Spinal cord (tissue), 9 donors: ENCODE measurements at regions not wholly inside any gene's neighbourhood (a gene's known extent, or its start where the extent isn't known, plus 50 kb on each side); places are given as distances from the start of the nearest gene placed in this dataset.

ENCODE experiments used
- DNase-seq, 6 donors: peaks; one replicate each; pipeline versions ENCODE4 v3.0.0 to v3.0.0-alpha.2; 2013 to 2015; ENCODE audit warnings: low spot score in 6 of 6, low read depth in 4 of 6
- H3K27ac ChIP-seq: one replicate; pipeline ENCODE4 v1.5.1; 2013; ENCODE audit warnings: low read depth, low read length, control low read depth
- H3K27me3 ChIP-seq: one replicate; pipeline ENCODE4 v1.6.1; 2013; ENCODE audit warnings: low read length; ENCODE audit not compliant: control insufficient read depth, insufficient read depth
- H3K36me3 ChIP-seq: one replicate; pipeline ENCODE4 v1.6.1; 2013; ENCODE audit warnings: low read length; ENCODE audit not compliant: control insufficient read depth, insufficient read depth
- H3K4me1 ChIP-seq: one replicate; pipeline ENCODE4 v1.6.1; 2013; ENCODE audit warnings: low read length; ENCODE audit not compliant: control insufficient read depth, insufficient read depth
- H3K4me3 ChIP-seq: one replicate; pipeline ENCODE4 v1.5.1; 2013; ENCODE audit warnings: low read depth, low read length, control low read depth
- H3K9me3 ChIP-seq: one replicate; pipeline ENCODE4 v1.6.1; 2013; ENCODE audit warnings: low read length; ENCODE audit not compliant: control insufficient read depth, insufficient read depth
- WGBS: methylation state at CpG from one replicate; pipeline ENCODE4 v1.1.5; 2013; ENCODE audit warnings: missing lambda C conversion rate; ENCODE audit not compliant: insufficient coverage; 5-methylcytosine and 5-hydroxymethylcytosine counted together
- donor health status: healthy.

DNA sequence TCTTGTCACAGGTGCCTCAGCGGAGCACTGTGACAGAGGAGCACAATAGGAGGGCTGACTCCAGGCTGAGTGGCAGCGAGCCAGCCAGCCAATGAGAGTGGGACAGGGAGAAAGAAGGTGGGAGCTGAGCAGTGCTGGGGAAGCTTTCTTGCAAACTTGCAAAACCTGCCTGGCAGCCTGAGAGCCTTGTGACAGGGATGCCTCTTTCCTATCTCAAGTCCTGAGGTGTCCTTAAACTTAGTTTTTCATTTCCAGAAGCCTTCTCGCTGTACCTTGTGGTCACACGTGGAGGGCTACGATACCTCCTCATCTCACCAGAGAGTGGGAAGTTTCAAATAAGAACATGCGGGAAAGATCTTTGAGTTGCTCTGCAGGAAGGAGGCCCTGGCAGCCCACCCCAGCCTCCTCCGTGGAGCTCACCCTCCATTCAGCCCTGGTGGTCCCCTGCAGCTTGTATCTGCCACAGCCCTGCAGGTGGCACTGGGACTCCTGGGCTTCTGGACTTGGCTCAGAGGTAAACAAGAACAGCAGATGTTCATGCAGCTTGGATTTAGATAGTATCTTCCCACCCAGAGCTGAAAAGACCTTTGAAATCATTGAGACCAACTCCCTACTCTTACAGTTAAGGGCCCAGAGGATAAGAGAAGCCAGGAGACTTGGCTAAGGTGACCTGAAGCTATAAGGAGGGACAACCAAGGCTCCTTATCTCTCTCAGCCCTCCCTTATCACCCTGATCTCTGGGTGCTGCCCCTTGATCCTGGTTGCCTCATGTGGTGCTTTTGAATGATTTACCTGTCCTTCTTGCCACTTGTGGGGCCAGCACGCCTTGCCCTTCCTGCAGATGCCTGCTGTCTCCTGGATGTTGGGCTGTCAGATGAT, 153.5 kb upstream of the MAX start:
- Histone ChIP-seq H3K9me3 (no peaks in the 10 kb centered on the region), H3K4me1 (peaks cover 2% of the 10 kb centered on the region), H3K4me3 (no peak overlapping the region), H3K36me3 (no peaks in the 10 kb centered on the region), H3K27me3 (no peaks in the 10 kb centered on the region), H3K27ac (no peak overlapping the region)
- WGBS, result 42% methylated on average over 4 of the region's 8 CpGs
- peak in 2 of 6 donors; percentile 27 to 75 for DNase-seq

DNA sequence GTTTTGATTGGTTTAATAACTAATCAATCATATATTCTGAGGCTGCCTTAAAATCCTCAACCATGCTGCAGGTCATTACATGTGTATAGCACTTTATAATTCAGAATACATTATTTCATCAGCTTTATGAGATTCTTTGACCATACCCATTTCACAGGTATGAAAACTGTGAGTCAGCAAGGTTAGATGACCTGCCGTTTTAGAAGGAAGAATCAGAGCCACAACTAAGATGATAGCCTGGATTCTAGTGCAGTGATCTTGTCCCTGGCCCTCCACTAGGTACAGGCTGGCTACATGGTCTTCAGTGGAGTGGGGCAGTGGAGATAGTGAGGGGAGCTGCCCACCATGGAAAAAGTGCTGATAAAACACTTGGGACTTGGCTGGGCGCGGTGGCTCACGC, 154.4 kb upstream of the MAX start:
- 97% methylated on average over 4 of the region's 4 CpGs for WGBS
- H3K4me1 ChIP-seq, result peaks cover 2% of the 10 kb centered on the region
- no peaks in the 10 kb centered on the region for H3K27me3 ChIP-seq

DNA sequence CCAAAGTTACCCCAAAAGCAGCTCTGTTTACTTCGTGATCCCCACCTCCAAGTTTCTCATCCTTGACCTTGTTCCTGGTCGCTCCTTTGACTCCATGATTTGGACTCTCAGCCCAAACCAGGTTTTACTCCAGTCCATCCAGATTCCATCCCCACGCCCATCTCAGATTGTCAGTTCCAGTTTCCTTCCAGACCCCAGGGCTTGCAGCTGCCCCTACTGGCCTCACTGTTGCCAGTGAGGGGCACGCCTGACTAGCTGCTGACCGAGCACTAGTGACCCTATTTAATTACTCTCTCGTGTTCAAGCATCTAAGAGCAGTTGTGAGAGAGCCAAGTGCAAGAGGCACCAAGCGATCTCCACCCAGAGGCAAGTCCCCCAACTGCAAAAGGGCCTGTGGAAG, 155.1 kb upstream of the FUT8 start:
- 79% methylated on average over 7 of the region's 7 CpGs for WGBS
- H3K36me3 ChIP-seq, result no peaks in the 10 kb centered on the region
- DNase-seq, result no peak
- no peak overlapping the region for H3K27ac ChIP-seq
- no peaks in the 10 kb centered on the region for H3K27me3 ChIP-seq
- H3K9me3 ChIP-seq, result no peaks in the 10 kb centered on the region
- peaks cover 2% of the 10 kb centered on the region for H3K4me1 ChIP-seq
- H3K4me3 ChIP-seq, result no peak overlapping the region

More for the DNA sequence above, 154.4 kb upstream of the MAX start:
- no peak for DNase-seq
- Histone ChIP-seq H3K27ac (no peak overlapping the region), H3K4me3 (no peak overlapping the region), H3K9me3 (no peaks in the 10 kb centered on the region), H3K36me3 (no peaks in the 10 kb centered on the region)

DNA sequence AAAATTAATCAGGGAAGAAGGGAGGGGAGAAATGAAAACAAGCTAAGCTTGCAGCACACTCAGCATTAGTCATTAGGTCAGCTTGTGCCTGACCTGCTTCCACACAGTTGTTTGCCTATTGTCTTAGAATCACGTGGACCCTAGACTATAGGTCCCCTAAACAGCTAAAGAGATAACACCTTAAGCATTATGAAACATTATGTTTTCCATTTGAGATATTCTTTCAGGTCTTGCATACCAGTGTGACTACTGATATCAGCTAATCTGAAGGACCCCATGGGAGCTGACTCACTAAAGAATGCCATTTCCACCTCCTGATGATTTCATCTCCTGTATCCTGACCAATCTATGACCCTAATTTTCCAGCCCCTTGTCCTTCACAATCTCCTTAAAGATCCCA, 154.1 kb upstream of the FUT8 start:
- Histone ChIP-seq H3K9me3 (no peaks in the 10 kb centered on the region), H3K4me1 (peaks cover 2% of the 10 kb centered on the region), H3K36me3 (no peaks in the 10 kb centered on the region), H3K27ac (no peak overlapping the region), H3K27me3 (no peaks in the 10 kb centered on the region), H3K4me3 (no peak overlapping the region)
- DNase-seq, result no peak
- no CpG with 5 or more reads among the region's 1 CpG for whole genome bisulfite sequencing

DNA sequence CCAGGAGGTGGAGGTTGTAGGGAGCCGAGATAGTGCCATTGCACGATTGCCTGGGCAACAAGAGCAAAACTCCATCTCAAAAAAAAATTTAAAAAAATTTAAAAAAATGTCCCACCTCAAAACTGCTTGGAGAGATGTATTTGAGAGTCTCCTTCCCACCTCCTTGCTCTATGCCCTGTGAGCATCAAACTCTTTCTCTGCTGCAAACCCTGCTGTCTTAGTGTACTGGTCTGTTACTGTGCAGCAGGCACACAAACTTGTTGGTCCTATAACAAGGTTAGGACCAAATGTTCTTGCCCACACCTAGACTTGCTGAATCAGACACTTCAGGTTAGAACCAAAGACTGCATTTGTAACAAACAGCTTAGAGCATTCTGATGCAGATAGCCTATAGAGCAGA, 153.5 kb upstream of the FUT8 start:
- no CpG with 5 or more reads among the region's 2 CpGs for WGBS
- Histone ChIP-seq H3K4me1 (peaks cover 2% of the 10 kb centered on the region), H3K4me3 (no peak overlapping the region), H3K27ac (no peak overlapping the region), H3K36me3 (no peaks in the 10 kb centered on the region), H3K9me3 (no peaks in the 10 kb centered on the region), H3K27me3 (no peaks in the 10 kb centered on the region)
- DNase-seq, result no peak

DNA sequence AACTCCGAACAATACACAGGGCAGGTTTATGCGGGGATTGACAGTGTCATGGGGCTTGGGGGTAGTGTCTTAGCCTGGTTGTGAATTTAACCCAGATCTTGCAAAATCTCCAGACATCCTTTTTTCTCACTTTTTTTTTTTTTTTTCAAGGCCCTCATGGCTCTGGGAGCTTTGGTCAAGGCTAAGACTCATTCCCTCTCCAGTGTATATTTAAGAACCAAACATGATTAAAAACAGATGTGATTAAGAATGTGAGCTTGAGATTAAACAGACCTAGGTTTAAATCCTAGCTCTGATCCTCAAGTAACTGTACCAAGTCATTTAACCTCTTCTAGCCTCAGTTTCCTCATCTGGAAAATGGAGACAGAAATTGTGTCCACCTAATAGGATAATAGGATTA, 151.7 kb upstream of the FUT8 start:
- Histone ChIP-seq H3K36me3 (no peaks in the 10 kb centered on the region), H3K27ac (no peak overlapping the region), H3K4me1 (no peaks in the 10 kb centered on the region), H3K27me3 (no peaks in the 10 kb centered on the region), H3K4me3 (no peak overlapping the region), H3K9me3 (no peaks in the 10 kb centered on the region)
- no peak for DNase-seq
- 100% methylated on average over 1 of the region's 2 CpGs for WGBS

DNA sequence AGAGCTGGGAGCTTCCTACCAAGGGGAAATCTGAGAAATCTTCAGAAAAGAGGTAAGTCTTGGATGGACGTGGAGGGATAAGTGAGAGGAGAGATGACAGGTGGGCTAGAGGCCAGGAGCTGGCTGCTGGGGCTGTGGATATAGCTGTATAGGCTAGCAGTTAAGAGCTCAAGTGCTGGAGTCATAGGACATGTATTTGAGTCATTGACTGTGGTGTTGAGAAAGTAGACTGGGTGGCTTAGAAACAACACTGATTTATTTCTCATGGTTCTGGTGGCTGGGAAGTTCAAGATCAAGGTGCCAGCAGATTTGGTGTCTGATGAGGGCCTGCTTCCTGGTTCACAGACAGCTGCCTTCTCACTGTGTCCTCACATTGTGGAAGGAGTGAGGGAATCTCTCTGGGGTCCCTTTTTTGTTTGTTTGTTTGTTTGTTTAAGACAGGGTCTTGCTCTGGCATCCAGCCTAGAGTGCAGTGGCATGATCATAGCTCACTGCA, 151.1 kb upstream of the FUT8 start:
- no peak overlapping the region for H3K27ac ChIP-seq
- H3K27me3 ChIP-seq, result no peaks in the 10 kb centered on the region
- H3K36me3 ChIP-seq, result no peaks in the 10 kb centered on the region
- WGBS, result 100% methylated on average over 1 of the region's 1 CpG
- no peaks in the 10 kb centered on the region for H3K9me3 ChIP-seq
- H3K4me3 ChIP-seq, result no peak overlapping the region
- H3K4me1 ChIP-seq, result no peaks in the 10 kb centered on the region
- DNase-seq, result no peak

DNA sequence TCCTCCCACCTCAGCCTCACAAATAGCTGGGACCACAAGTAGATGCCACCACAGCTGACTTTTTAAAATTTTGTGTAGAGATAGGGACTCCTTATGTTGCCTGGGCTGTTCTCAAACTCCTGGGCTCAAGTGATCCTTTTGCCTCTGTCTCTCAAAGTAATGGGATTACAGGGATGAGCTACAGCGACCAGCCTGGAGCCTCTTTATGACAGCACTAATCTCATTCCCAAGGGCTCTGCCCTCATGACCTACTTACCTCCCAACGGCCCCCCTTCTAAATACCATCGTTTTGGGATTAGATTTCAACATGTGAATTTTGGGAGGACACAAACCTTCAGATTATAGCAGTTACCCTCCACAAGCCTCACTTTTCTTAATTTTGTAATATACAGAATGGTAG, 150.6 kb upstream of the FUT8 start:
- Histone ChIP-seq H3K9me3 (no peaks in the 10 kb centered on the region), H3K4me3 (no peak overlapping the region), H3K4me1 (no peaks in the 10 kb centered on the region), H3K27me3 (no peaks in the 10 kb centered on the region), H3K27ac (no peak overlapping the region), H3K36me3 (no peaks in the 10 kb centered on the region)
- DNase-seq, result no peak
- no CpG with 5 or more reads among the region's 3 CpGs for WGBS

DNA sequence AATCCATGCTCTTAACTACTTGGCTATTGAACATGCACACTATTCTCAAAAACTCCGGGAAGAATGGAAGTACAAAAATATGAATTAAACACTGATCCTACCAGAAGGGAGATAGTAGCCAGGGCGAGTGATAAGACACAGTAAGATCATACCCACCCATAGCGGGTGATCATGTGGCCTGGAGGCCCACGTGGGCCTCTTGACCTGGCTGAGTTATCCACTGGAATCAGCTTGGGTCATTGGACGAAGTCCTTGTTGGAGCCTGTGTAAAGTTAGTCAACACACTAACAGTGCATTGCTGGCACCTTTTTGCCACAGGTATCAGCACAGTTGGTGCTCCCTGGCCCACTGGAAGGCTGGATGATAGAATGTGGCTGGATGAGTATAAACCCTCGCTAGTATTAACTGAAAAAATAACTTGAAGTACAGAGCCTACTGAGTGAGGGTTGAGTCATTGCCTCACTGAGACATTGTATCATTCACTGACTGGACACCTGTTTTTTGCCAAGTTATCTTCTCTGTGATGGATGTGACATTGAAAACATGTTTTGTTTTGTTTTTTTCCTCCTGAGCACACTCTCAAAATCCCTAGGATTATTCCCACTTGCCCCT, 149.2 kb upstream of the FUT8 start:
- Histone ChIP-seq H3K27ac (no peak overlapping the region), H3K27me3 (no peaks in the 10 kb centered on the region), H3K4me1 (no peaks in the 10 kb centered on the region), H3K36me3 (no peaks in the 10 kb centered on the region), H3K4me3 (no peak overlapping the region), H3K9me3 (no peaks in the 10 kb centered on the region)
- no peak for DNase-seq
- WGBS, result 92% methylated on average over 6 of the region's 6 CpGs

DNA sequence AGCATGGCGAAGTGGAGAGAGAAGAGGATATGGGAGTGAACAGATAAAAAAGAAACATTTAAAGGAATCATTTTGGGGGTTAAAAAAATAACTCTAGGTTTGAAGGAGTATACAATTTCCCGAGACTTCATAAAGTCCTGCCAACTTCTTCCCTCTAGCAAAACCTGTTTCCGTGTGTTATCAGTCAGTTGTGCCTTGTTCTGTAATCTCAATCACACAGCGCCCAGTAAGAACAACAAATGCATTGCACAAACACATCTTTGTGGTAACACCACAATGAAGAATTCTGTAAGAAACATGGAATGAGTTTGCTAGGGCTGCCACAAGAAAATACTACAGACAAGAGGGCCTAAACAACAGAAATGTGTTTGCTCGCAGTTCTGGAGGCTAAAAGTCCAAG, 144.7 kb upstream of the FUT8 start:
- 95% methylated on average over 2 of the region's 5 CpGs for WGBS
- H3K4me3 ChIP-seq, result no peak overlapping the region

More for the DNA sequence above, 144.7 kb upstream of the FUT8 start:
- Histone ChIP-seq H3K4me1 (no peaks in the 10 kb centered on the region), H3K27ac (no peak overlapping the region), H3K27me3 (no peaks in the 10 kb centered on the region), H3K36me3 (no peaks in the 10 kb centered on the region), H3K9me3 (no peaks in the 10 kb centered on the region)
- DNase-seq, result no peak
